HL-60 (cell line): ENCODE measurements at regions not wholly inside any gene's neighbourhood (a gene's known extent, or its start where the extent isn't known, plus 50 kb on each side); places are given as distances from the start of the nearest gene placed in this dataset.

ENCODE experiments used
- GABPA ChIP-seq: IDR thresholded peaks from 2 replicates; pipeline ENCODE4 v1.6.1; 2012; ENCODE audit warnings: low read depth
- POLR2AphosphoS5 ChIP-seq: IDR thresholded peaks from 2 replicates; pipeline ENCODE4 v1.6.1; 2012; ENCODE audit warnings: low read depth
- TF ChIP-seq, protein P1 (sequence below): IDR thresholded peaks from one replicate; pipeline ENCODE4 v1.5.1; 2011; ENCODE audit warnings: low read length, control low read depth, inconsistent platforms; ENCODE audit not compliant: insufficient read depth

DNA sequence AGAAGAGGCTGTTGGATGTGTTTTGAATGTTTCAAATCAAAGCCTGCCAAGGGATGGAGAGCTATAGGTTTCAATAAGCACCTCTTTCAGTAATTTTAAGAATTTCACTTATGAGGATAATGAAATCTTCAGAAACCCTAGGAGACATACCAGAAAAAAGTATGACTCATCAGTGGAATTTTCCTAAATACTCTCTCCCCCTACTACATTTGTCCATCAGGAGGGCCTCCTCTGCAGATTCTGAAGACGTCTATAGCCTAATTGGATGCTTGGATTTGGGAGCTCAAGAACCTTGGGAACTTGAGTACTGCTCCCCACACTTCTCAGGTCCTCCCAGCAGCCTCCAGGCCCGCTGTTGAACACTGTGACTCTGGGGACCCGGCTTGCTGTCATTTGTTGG lies 374.3 kb downstream of the SLC4A3 start:
- TF ChIP-seq, protein P1, sequence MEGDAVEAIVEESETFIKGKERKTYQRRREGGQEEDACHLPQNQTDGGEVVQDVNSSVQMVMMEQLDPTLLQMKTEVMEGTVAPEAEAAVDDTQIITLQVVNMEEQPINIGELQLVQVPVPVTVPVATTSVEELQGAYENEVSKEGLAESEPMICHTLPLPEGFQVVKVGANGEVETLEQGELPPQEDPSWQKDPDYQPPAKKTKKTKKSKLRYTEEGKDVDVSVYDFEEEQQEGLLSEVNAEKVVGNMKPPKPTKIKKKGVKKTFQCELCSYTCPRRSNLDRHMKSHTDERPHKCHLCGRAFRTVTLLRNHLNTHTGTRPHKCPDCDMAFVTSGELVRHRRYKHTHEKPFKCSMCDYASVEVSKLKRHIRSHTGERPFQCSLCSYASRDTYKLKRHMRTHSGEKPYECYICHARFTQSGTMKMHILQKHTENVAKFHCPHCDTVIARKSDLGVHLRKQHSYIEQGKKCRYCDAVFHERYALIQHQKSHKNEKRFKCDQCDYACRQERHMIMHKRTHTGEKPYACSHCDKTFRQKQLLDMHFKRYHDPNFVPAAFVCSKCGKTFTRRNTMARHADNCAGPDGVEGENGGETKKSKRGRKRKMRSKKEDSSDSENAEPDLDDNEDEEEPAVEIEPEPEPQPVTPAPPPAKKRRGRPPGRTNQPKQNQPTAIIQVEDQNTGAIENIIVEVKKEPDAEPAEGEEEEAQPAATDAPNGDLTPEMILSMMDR = no peak
- TF ChIP-seq POLR2AphosphoS5 = no peak
- TF ChIP-seq GABPA = no peak
